ENCODE measurements at regions not wholly inside any gene's neighbourhood (a gene's known extent, or its start where the extent isn't known, plus 50 kb on each side); places are given as distances from the start of the nearest gene placed in this dataset.

DNA sequence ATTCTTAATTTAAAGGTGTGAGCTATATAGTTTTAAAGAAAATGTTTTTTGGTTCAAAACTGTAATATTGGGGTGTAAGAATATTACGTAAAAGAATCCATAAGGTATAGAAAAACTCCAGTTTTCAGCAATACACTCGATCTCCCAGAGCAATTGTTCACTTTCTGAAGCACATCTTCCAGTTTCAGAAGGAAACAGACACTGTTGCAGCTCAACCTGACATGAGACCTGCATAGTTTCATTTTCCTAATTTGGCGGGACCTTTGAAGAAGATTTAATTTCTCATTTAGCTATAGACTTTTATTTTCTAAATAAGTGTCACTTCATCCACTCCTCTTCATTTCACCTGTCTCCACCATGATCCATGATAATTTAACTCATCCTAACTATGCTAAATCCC is 281.5 kb downstream of the HTR1B start:
- WGBS, 3 donors = 81 to 83% (median 83%) methylated on average over 3 of the region's 3 CpGs
- no peak overlapping the region for H3K27ac ChIP-seq (ENCODE audit: low read depth in 1 of 3, low read length in 2 of 3)
- no peaks in the 10 kb centered on the region for H3K4me1 ChIP-seq (ENCODE audit: control insufficient read depth in 3 of 3, insufficient read depth in 2 of 3, low read depth in 1 of 3, low read length in 2 of 3)
- H3K27me3 ChIP-seq (ENCODE audit: control insufficient read depth in 3 of 3, insufficient read depth in 3 of 3, low read length in 3 of 3) = no peaks in the 10 kb centered on the region
- DNase-seq = no peak
- peaks cover 0 to 5% of the 10 kb centered on the region in 2 donors for H3K9me3 ChIP-seq (ENCODE audit: control insufficient read depth in 2 of 2, insufficient read depth in 1 of 2, low read depth in 1 of 2, low read length in 1 of 2)
- H3K36me3 ChIP-seq (ENCODE audit: control insufficient read depth in 3 of 3, insufficient read depth in 2 of 3, low read depth in 1 of 3, low read length in 3 of 3) = no peaks in the 10 kb centered on the region
- H3K4me3 ChIP-seq (ENCODE audit: low read depth in 1 of 3, low read length in 3 of 3) = no peak overlapping the region
- no peak for FAIRE-seq

DNA sequence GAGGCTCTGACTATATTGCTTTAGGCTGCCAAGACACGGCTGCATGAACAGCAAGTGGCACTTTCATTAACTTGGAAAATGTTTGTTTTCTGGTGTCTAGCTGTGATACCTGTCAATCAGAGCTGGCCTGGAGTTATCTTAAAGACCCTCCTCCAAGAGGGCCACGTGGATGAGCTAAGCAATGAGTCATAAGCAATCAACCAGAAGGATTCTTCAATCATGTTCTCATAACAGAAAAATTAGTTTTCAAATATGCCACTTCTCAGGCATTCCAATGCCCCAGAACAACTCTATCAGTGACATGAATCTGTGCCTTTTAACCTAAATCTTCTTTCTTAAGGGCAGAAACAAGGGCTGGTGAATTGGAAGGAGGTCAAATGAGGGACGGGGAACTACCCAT is 283.0 kb downstream of the HTR1B start:
- FAIRE-seq (no peak), DNase-seq (no peak)
- WGBS, 3 donors = 41 to 55% (median 53%) methylated on average over 3 of the region's 3 CpGs

DNA sequence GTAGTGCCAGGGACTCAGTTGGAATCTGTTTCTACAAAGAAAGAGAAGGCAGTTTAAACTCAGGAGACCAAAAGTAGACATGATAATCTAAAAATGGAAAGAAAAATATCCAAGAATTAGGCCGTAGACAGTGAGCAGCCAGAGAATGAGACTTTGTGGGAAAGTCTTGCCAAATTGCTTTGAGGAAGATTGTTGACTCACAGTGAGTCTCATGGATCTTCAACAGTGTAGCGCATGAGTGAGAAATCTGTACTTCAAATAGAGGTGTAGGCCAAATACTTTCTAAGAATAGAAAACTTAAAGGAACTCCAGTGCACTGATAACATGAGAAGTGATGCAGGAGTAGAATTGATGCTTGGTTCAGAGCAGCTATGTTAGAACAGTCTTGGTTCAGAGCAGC is 284.5 kb downstream of the HTR1B start:
- DNase-seq (no peak), FAIRE-seq (no peak)
- 70 to 83% (median 80%) methylated on average over 2 of the region's 2 CpGs for WGBS, 3 donors
- Histone ChIP-seq H3K9me3 (ENCODE audit: control insufficient read depth in 2 of 2, insufficient read depth in 1 of 2, low read depth in 1 of 2, low read length in 1 of 2) (peaks cover 0 to 10% of the 10 kb centered on the region in 2 donors), H3K27me3 (ENCODE audit: control insufficient read depth in 3 of 3, insufficient read depth in 3 of 3, low read length in 3 of 3) (no peaks in the 10 kb centered on the region), H3K4me1 (ENCODE audit: control insufficient read depth in 3 of 3, insufficient read depth in 2 of 3, low read depth in 1 of 3, low read length in 2 of 3) (no peaks in the 10 kb centered on the region), H3K27ac (ENCODE audit: low read depth in 1 of 3, low read length in 2 of 3) (no peak overlapping the region), H3K36me3 (ENCODE audit: control insufficient read depth in 3 of 3, insufficient read depth in 2 of 3, low read depth in 1 of 3, low read length in 3 of 3) (no peaks in the 10 kb centered on the region), H3K4me3 (ENCODE audit: low read depth in 1 of 3, low read length in 3 of 3) (no peak overlapping the region)

More for the DNA sequence above, 283.0 kb downstream of the HTR1B start:
- peaks cover 0 to 5% of the 10 kb centered on the region in 2 donors for H3K9me3 ChIP-seq (ENCODE audit: control insufficient read depth in 2 of 2, insufficient read depth in 1 of 2, low read depth in 1 of 2, low read length in 1 of 2)
- H3K4me1 ChIP-seq (ENCODE audit: control insufficient read depth in 3 of 3, insufficient read depth in 2 of 3, low read depth in 1 of 3, low read length in 2 of 3) = no peaks in the 10 kb centered on the region
- H3K36me3 ChIP-seq (ENCODE audit: control insufficient read depth in 3 of 3, insufficient read depth in 2 of 3, low read depth in 1 of 3, low read length in 3 of 3) = no peaks in the 10 kb centered on the region
- no peak overlapping the region for H3K4me3 ChIP-seq (ENCODE audit: low read depth in 1 of 3, low read length in 3 of 3)
- no peaks in the 10 kb centered on the region for H3K27me3 ChIP-seq (ENCODE audit: control insufficient read depth in 3 of 3, insufficient read depth in 3 of 3, low read length in 3 of 3)
- no peak overlapping the region for H3K27ac ChIP-seq (ENCODE audit: low read depth in 1 of 3, low read length in 2 of 3)

- Histone ChIP-seq H3K4me1 (ENCODE audit: control insufficient read depth in 3 of 3, insufficient read depth in 2 of 3, low read depth in 1 of 3, low read length in 2 of 3) (no peaks in the 10 kb centered on the region), H3K27me3 (ENCODE audit: control insufficient read depth in 3 of 3, insufficient read depth in 3 of 3, low read length in 3 of 3) (no peaks in the 10 kb centered on the region), H3K9me3 (ENCODE audit: control insufficient read depth in 2 of 2, insufficient read depth in 1 of 2, low read depth in 1 of 2, low read length in 1 of 2) (peaks cover 2 to 12% of the 10 kb centered on the region in 2 donors), H3K36me3 (ENCODE audit: control insufficient read depth in 3 of 3, insufficient read depth in 2 of 3, low read depth in 1 of 3, low read length in 3 of 3) (no peaks in the 10 kb centered on the region), H3K4me3 (ENCODE audit: low read depth in 1 of 3, low read length in 3 of 3) (no peak overlapping the region), H3K27ac (ENCODE audit: low read depth in 1 of 3, low read length in 2 of 3) (no peak overlapping the region)
- DNase-seq (no peak), FAIRE-seq (no peak)
These were observed 285.8 kb downstream of the HTR1B start for GRCh38 chr6:77177470-77177869.

DNA sequence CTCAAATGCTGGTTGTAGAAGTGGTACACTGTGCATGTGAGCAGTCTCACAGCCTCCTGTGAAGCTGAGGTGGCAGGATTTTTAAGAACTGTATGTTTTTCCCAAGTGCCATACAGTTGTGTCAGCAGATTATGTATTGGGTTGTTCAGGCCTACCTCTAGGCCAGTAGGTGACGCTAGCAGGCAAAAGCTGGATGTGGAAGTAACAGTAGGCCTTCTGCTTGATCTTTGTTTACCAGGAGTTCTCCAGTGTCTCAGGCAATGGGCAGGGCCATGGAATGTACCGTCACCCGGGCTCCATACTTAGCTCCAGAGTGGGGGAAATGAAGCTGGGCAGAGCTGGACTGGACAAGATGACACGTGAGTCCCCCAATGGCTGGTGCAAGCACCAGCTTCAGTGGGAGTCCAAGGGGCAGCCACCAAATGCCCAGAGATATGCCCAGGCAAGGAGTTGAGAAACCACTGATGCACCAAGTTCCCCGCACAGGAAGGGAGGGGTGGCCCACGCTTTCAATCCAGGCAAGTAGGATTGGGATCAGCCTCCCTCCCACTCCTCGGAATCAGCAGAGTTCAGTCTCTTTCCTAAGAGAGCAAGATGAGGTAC is 289.7 kb downstream of the HTR1B start:
- Histone ChIP-seq H3K36me3 (ENCODE audit: control insufficient read depth in 3 of 3, insufficient read depth in 2 of 3, low read depth in 1 of 3, low read length in 3 of 3) (no peaks in the 10 kb centered on the region), H3K9me3 (ENCODE audit: control insufficient read depth in 2 of 2, insufficient read depth in 1 of 2, low read depth in 1 of 2, low read length in 1 of 2) (peaks cover 2 to 14% of the 10 kb centered on the region in 2 donors), H3K27me3 (ENCODE audit: control insufficient read depth in 3 of 3, insufficient read depth in 3 of 3, low read length in 3 of 3) (no peaks in the 10 kb centered on the region), H3K4me3 (ENCODE audit: low read depth in 1 of 3, low read length in 3 of 3) (no peak overlapping the region), H3K27ac (ENCODE audit: low read depth in 1 of 3, low read length in 2 of 3) (no peak overlapping the region), H3K4me1 (ENCODE audit: control insufficient read depth in 3 of 3, insufficient read depth in 2 of 3, low read depth in 1 of 3, low read length in 2 of 3) (no peaks in the 10 kb centered on the region)
- DNase-seq (no peak), FAIRE-seq (no peak)
- WGBS, 3 donors = 78 to 82% (median 79%) methylated on average over 7 of the region's 7 CpGs

- no peaks in the 10 kb centered on the region for H3K27me3 ChIP-seq (ENCODE audit: control insufficient read depth in 3 of 3, insufficient read depth in 3 of 3, low read length in 3 of 3)
- H3K9me3 ChIP-seq (ENCODE audit: control insufficient read depth in 2 of 2, insufficient read depth in 1 of 2, low read depth in 1 of 2, low read length in 1 of 2) = peaks cover 2 to 14% of the 10 kb centered on the region in 2 donors
- no peak overlapping the region for H3K27ac ChIP-seq (ENCODE audit: low read depth in 1 of 3, low read length in 2 of 3)
- no peaks in the 10 kb centered on the region for H3K4me1 ChIP-seq (ENCODE audit: control insufficient read depth in 3 of 3, insufficient read depth in 2 of 3, low read depth in 1 of 3, low read length in 2 of 3)
- FAIRE-seq (no peak), DNase-seq (no peak)
- no peak overlapping the region for H3K4me3 ChIP-seq (ENCODE audit: low read depth in 1 of 3, low read length in 3 of 3)
- no peaks in the 10 kb centered on the region for H3K36me3 ChIP-seq (ENCODE audit: control insufficient read depth in 3 of 3, insufficient read depth in 2 of 3, low read depth in 1 of 3, low read length in 3 of 3)
- 83 to 88% (median 84%) methylated on average over 6 of the region's 6 CpGs for WGBS, 3 donors
These were observed 290.7 kb downstream of the HTR1B start for GRCh38 chr6:77172578-77172977.

DNA sequence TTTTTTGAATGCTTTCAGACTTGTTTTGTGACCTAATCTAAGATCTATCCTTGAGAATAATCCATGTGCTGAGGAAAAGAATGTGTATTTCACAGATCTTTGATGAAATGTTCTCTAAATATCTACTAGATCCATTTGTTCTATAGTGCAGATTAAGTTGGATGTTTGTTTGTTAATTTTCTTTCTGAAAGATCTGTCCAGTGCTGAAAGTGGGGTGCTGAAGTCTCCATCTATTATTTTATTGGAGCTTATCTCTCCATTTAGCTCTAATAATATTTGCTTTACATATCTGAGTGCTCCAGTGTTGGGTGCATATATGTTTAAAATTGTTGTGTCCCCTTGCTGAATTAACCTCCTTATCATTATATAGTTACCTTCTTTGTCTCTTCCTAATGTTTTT is 303.6 kb downstream of the HTR1B start:
- Histone ChIP-seq H3K27ac (ENCODE audit: low read depth in 1 of 3, low read length in 2 of 3) (no peak overlapping the region), H3K36me3 (ENCODE audit: control insufficient read depth in 3 of 3, insufficient read depth in 2 of 3, low read depth in 1 of 3, low read length in 3 of 3) (no peaks in the 10 kb centered on the region), H3K9me3 (ENCODE audit: control insufficient read depth in 2 of 2, insufficient read depth in 1 of 2, low read depth in 1 of 2, low read length in 1 of 2) (no peaks in the 10 kb centered on the region), H3K4me3 (ENCODE audit: low read depth in 1 of 3, low read length in 3 of 3) (no peak overlapping the region), H3K4me1 (ENCODE audit: control insufficient read depth in 3 of 3, insufficient read depth in 2 of 3, low read depth in 1 of 3, low read length in 2 of 3) (no peaks in the 10 kb centered on the region), H3K27me3 (ENCODE audit: control insufficient read depth in 3 of 3, insufficient read depth in 3 of 3, low read length in 3 of 3) (no peaks in the 10 kb centered on the region)
- FAIRE-seq = no peak
- DNase-seq = no peak

DNA sequence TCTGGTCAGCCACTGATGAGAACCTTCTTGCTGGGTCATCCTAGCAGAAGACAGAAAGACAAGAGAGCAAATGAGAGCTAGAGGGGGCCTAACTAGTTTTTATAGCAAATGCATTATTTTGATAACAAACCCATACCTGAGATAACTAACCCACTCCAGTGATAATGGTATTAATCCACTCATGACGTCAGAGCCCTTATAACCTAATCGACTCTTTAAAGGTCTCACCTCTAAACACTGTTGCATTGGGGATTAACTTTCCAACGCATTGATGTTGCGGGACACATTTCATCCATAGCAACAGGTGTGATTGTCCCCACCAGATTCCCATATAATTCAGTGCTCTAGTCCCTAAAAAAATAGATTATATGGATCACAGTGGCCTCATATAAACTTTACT is 312.1 kb downstream of the HTR1B start:
- FAIRE-seq = no peak
- Histone ChIP-seq H3K27ac (ENCODE audit: low read depth in 1 of 3, low read length in 2 of 3) (no peak overlapping the region), H3K36me3 (ENCODE audit: control insufficient read depth in 3 of 3, insufficient read depth in 2 of 3, low read depth in 1 of 3, low read length in 3 of 3) (no peaks in the 10 kb centered on the region), H3K4me3 (ENCODE audit: low read depth in 1 of 3, low read length in 3 of 3) (no peak overlapping the region), H3K9me3 (ENCODE audit: control insufficient read depth in 2 of 2, insufficient read depth in 1 of 2, low read depth in 1 of 2, low read length in 1 of 2) (no peaks in the 10 kb centered on the region), H3K4me1 (ENCODE audit: control insufficient read depth in 3 of 3, insufficient read depth in 2 of 3, low read depth in 1 of 3, low read length in 2 of 3) (no peaks in the 10 kb centered on the region), H3K27me3 (ENCODE audit: control insufficient read depth in 3 of 3, insufficient read depth in 3 of 3, low read length in 3 of 3) (no peaks in the 10 kb centered on the region)
- no peak for DNase-seq
- WGBS, 3 donors = 67 to 72% (median 68%) methylated on average over 4 of the region's 4 CpGs

DNA sequence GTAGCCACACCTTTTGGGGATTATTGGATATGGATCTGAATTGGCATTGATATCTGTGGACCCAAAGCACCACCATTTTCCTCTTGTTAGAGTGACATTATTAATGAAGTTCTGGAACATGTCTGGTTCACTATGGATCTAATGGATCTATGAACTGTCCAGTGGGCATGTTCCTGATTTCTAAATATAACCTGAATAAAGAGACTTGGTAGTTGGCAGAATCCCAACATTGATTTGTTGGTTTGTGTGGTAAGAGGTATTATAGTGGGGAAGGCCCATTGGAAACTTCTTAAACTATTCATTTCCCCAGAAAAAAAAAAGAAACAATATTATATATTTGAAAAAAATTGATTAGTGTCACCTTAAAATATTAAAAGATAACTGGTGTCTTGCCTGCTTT is 312.6 kb downstream of the HTR1B start:
- no peak for DNase-seq
- no peaks in the 10 kb centered on the region for H3K4me1 ChIP-seq (ENCODE audit: control insufficient read depth in 3 of 3, insufficient read depth in 2 of 3, low read depth in 1 of 3, low read length in 2 of 3)
- H3K27ac ChIP-seq (ENCODE audit: low read depth in 1 of 3, low read length in 2 of 3) = no peak overlapping the region
- H3K4me3 ChIP-seq (ENCODE audit: low read depth in 1 of 3, low read length in 3 of 3) = no peak overlapping the region
- H3K27me3 ChIP-seq (ENCODE audit: control insufficient read depth in 3 of 3, insufficient read depth in 3 of 3, low read length in 3 of 3) = no peaks in the 10 kb centered on the region
- FAIRE-seq = no peak
- no peaks in the 10 kb centered on the region for H3K9me3 ChIP-seq (ENCODE audit: control insufficient read depth in 2 of 2, insufficient read depth in 1 of 2, low read depth in 1 of 2, low read length in 1 of 2)
- no peaks in the 10 kb centered on the region for H3K36me3 ChIP-seq (ENCODE audit: control insufficient read depth in 3 of 3, insufficient read depth in 2 of 3, low read depth in 1 of 3, low read length in 3 of 3)
